Activated CD8-positive, alpha-beta memory T cell treated with anti-CD3 and anti-CD28 coated beads for 24 hours (primary cell): ENCODE measurements at regions not wholly inside any gene's neighbourhood (a gene's known extent, or its start where the extent isn't known, plus 50 kb on each side); places are given as distances from the start of the nearest gene placed in this dataset.
"Not testable (repeated sequence)": the region's sequence is repeated elsewhere in the genome, so short reads cannot be mapped to it uniquely, and the experiment has no call there.

ENCODE experiments used
- DNase-seq: peaks from one replicate; pipeline ENCODE4 v3.0.0-alpha.2; 2020

GRCh38 chr1:229141689-229142377 is 129.1 kb upstream of the RAB4A start:
- DNase-seq = no peak

- DNase-seq = no peak
Observed at GRCh38 chr1:229142471-229142870, 128.4 kb upstream of the RAB4A start.

GRCh38 chr1:229146647-229147046 is 124.3 kb upstream of the RAB4A start:
- no peak for DNase-seq

- no peak for DNase-seq
Observed at GRCh38 chr1:229147072-229147471, 123.8 kb upstream of the RAB4A start.

- no peak for DNase-seq
Observed at GRCh38 chr1:229148041-229148671, 122.8 kb upstream of the RAB4A start.

GRCh38 chr1:229148743-229149142 is 122.2 kb upstream of the RAB4A start:
- DNase-seq = no peak

GRCh38 chr1:229149435-229149834 is 121.5 kb upstream of the RAB4A start:
- no peak for DNase-seq

GRCh38 chr1:229150518-229150917 is 120.4 kb upstream of the RAB4A start:
- DNase-seq = no peak

GRCh38 chr1:229151412-229151811 is 119.5 kb upstream of the RAB4A start:
- not testable (repeated sequence) for DNase-seq

GRCh38 chr1:229152311-229152710 is 118.6 kb upstream of the RAB4A start:
- no peak for DNase-seq

GRCh38 chr1:229153955-229154548 is 116.9 kb upstream of the RAB4A start:
- DNase-seq = no peak

GRCh38 chr1:229154811-229155210 is 116.1 kb upstream of the RAB4A start:
- no peak for DNase-seq

GRCh38 chr1:229155472-229155871 is 115.4 kb upstream of the RAB4A start:
- peak; percentile 61 for DNase-seq

GRCh38 chr1:229156872-229157271 is 114.0 kb upstream of the RAB4A start:
- DNase-seq = no peak

GRCh38 chr1:229157480-229157879 is 113.4 kb upstream of the RAB4A start:
- no peak for DNase-seq

GRCh38 chr1:229158341-229158921 is 112.5 kb upstream of the RAB4A start:
- no peak for DNase-seq

- no peak for DNase-seq
Observed at GRCh38 chr1:229158927-229159326, 112.0 kb upstream of the RAB4A start.

GRCh38 chr1:229159668-229160544 is 111.0 kb upstream of the RAB4A start:
- no peak for DNase-seq

- DNase-seq = no peak
Observed at GRCh38 chr1:229161740-229162139, 109.2 kb upstream of the RAB4A start.

GRCh38 chr1:229162825-229163515 is 107.9 kb upstream of the RAB4A start:
- DNase-seq = no peak

- no peak for DNase-seq
Observed at GRCh38 chr1:229164348-229164747, 106.6 kb upstream of the RAB4A start.
